Right kidney (tissue), 1 donor: ENCODE measurements at regions not wholly inside any gene's neighbourhood (a gene's known extent, or its start where the extent isn't known, plus 50 kb on each side); places are given as distances from the start of the nearest gene placed in this dataset.
"Not testable (repeated sequence)": the region's sequence is repeated elsewhere in the genome, so short reads cannot be mapped to it uniquely, and the experiment has no call there.

Experiments used
- DNase-seq: peaks from one replicate; pipeline ENCODE4 v3.0.0-alpha.2; 2016

DNA sequence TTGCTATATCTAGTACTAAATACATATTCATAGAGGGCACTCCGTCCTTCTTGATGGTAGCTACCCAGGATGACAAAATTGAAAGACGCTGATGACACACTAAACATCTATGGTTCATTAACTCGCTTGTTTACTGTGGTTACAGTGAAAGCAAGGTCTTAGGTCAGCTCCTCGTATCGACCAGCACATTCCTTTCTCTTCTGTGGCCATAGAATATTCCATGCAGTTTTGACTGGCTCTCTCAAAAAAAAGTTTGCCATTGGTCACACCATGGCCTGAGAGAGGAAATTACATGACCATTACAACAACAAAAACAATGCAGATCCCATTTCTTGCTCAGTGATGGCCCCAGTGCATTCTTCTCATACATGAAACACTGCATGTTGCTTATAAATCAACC, 411.4 kb upstream of the SOX5 start:
- DNase-seq = no peak

DNA sequence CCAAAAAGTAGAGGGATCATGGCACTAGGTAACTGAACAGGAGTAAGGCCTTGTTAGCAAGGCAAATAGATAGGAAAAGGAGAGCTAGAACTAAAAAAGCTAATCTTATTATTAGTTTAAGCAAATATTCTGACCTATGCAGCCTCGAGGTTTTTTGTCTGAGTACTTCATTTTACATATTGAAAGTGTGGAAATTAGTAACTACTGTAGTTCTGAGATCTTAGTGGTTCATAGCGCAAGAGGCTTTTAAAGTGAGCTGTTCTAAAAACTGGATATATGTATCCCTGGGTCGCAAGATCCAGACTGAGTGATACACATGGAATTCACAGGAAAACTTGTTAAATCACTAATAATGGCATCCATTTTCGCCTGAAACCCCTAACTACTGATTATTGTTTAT, 411.0 kb upstream of the SOX5 start:
- no peak for DNase-seq

DNA sequence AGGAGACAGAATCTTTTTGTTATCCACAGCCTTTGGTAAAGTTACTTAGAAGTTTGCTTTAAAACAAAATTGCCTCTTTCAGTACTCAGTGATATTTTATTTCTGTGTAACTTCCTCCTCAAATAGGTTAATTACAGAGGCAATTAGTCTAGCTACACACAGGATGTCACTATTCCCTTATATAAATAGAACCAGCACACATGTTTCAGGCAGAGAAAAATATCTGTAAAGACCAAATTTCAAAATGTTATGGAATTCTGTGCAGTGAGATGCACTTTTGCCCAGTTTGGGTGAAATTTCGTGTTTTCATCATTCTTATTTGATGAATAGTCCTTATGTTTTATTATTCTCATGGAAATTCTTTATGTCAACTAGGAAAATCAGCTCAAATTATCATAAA, 410.6 kb upstream of the SOX5 start:
- DNase-seq = no peak

DNA sequence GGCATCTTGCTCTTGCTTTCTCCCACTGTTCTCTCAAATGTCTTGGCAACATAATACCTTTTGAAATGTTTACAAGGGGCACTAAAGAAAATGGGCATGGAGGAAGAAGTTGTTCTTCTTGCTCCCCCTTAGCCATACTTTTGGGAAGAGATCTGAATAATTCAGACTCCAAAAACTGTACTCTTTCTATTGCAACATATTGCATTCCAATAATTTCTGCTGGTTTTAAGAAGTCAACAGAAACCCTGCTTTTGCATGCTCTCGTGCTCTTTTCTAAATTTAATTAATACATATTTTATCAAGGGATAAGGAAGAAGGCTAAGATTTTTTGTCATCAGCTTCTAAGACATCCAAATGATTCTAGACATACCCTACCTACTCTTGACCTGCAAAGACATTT, 409.9 kb upstream of the SOX5 start:
- DNase-seq = no peak

DNA sequence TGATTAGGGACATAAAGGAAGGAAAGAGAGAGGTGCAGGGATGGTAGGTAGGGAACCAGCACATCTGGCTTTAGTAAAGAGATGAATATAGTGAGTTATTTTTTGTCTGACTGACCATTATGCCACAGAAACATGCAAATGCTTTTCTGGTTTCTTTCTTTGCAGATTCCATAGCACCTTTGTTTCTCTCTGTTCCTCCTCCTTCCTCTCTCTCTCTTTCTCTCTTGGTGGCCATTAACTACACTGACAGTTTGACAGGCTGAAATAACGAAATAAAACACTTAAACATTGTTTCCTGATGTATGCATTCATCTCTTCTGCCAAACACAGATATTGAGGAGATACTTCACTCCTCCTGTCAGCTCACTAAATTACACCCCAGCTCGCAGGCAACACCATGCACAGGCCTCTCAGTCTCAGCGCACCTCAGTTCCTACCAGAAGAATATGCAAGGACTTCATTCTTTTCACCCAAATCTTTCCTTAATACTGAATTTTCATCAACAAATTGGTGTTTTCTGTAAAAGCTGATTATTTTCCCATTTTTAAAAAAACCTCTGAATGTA, 406.9 kb upstream of the SOX5 start:
- no peak for DNase-seq

DNA sequence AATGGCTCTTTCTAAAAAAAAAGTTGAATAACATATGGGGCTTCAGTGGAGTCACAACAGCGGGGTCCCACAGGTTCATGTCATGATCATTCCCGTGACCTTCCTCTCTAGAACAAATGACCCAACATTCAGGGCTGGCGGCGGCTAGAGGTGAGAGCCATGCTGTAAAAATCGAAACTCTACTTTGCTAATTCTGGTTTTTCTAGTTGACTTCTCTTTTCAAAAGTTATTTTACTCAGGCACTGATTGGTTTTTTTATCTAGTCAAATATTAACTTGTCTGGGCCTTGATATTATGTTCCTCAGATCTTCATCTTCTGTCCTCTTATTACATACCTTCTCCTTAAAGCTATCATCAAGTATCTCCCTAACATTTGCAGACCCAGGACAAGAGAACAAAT, 402.9 kb upstream of the SOX5 start:
- no peak for DNase-seq

DNA sequence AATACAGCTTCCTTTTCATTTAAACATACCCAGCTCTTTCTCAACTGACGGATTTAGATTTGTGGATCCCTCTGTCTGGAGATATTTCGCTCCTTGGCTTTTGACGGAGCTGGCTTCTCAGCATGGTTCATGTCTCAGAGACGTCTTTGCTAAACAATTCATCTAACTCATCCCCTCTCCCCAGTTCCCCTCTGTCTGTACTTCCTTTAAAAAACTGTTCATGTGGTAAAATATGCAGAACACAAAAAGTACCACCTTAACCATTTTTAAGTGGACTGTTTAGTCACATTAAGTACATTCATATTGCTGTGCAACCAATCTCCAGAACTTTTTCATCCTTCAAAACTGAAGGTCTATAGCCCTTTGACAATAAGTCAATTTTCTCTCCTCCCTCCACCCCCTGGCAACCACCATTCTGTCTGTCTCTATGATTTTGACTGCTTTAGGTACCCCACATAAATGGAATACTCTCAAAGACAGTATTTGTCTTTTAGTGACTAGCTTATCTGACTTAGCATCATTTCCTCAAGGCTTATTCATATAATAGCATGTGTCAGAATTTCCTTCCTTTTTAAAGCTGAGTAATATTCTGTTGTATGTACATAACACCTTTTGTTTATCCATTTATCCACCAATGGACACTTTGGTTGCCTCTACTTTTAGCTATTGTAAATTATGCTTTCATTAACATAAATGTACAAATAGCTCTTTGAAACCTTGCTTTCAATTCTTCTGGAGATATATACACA, 399.8 kb upstream of the SOX5 start:
- no peak for DNase-seq

DNA sequence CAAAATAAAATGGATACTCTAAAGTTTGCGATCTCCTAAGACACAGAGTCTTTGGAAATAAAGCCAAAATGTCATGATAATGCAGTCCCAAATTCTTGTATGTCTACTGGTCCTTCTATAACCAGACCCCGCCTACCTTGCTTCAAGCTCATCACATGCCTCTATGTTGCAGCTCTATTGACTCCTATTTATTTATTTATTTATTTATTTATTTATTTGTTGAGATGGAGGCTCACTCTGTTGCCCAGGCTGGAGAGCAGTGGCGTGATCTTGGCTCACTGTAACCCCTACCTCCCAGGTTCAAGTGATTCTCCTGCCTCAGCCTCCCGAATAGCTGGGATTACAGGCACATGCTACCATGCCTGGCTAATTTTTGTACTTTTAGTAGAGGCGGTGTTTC, 398.7 kb upstream of the SOX5 start:
- not testable (repeated sequence) for DNase-seq

DNA sequence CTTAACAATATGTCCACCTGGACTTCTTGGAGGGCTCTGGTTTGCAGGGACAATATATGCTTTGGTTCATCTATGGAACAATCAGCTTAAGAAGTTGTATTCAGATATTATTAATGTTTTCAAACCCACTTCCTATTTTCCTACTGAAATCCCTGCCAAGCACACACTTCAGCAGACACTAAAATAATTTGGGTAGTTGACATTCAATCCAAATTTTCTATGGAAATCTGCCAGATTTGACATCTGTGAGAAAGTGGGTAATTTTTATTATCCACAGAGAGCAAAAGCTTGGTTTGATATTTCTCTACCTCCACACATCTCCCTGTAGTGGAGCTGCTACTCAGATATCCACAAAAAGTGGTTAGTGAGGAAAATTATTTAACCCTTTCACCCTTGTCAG, 378.8 kb upstream of the SOX5 start:
- no peak for DNase-seq

DNA sequence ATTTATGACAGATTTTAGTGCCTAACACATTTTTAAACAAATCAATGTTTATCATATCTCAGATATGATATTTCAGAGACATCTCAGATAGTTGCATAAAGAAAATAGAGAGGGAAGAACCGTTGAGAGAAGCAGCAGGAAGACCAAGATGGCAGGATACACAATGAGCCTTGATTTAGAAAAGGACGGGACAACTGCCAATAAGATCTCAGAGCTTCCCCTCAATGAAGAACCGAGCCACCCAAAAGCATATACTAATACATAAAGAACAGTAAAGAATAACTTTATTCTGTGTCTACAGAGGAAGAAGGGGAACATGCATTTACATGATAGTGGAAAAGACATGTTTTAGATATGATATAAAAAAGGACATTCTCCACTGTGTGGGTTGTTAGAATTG, 375.9 kb upstream of the SOX5 start:
- DNase-seq = no peak

DNA sequence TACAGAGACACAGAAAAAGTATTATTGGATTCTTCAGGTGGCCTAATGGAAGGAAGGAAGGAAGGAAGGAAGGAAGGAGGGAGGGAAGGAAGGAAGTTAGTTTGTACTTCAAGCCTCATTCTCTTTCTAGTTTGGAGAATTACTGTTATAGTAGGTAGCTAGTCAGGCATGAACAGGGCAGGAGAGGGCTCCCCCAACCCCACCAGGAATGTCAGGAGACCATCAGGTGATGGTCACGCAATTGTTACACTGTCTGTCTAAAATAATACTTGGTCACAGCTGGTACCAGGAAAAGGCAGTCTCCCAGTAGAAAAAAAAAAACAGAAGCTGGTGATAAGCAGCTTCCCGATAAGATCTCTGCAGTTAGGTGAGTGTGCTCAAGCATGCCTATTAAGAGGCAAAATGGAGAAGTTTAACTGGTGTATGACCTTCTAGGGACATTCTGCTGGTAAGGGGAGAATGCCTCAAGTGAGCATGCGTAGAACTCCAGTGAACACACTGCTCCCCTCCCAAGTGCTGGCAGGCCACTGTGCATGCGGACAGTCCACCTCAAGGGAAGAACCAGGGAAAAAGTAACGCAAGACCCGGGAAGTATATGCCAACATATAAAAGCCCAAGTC, 358.4 kb upstream of the SOX5 start:
- DNase-seq = peak; percentile 14

DNA sequence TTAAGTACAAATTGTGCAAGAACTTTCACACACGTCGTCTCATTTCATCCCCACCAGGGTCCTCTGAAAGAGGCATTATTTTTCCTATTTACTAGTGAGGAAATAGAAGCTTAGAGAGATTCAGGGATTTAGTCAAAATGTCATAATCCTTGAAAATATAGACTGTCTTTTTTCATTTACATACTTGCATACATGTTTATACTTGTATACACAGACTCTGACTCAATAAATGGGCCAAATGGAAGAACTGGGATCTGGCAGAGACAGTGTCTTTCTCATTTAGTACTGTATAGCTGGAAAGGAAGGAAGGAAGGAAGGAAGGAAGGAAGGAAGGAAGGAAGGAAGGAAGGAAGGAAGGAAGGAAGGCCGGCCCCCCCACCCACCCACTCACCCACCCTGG, 357.7 kb upstream of the SOX5 start:
- DNase-seq = no peak

DNA sequence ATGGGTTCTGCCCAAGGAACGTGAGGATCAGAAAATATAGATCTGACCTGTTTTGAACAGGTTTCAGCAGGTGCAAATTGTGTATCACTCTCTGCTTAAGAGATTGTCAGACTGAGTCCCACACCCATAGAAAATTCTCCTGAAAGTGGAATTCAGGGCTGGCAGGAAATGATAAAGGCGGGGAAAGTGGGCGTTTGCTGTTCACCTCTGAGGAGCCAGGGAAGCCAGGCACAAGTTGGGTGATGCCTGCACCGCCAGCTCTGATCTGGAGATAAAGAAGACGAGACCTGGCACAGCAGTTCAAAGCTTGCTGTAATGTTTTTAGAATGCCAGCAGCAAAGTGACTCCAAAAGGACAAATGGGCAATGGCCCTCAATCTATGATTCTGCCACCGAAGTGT, 356.5 kb upstream of the SOX5 start:
- no peak for DNase-seq

DNA sequence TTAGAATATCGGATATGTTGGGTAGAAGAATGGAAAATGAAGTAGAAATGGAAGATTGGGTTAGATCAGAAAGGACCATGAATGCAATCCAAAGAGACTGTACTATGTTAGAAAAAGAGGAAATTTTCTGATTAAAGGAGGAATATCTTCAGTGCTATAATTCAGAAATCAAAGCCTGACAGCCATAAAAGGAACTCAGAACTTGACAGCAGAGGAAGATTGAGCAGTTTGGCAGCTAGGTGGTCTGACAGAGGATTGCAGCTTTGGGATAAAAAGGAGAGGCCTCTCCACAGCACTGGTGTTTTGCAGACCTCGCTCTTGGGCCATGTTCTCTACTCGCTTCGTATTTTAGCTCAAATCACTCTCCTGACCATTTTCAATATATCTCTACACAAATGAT, 354.8 kb upstream of the SOX5 start:
- DNase-seq = no peak

DNA sequence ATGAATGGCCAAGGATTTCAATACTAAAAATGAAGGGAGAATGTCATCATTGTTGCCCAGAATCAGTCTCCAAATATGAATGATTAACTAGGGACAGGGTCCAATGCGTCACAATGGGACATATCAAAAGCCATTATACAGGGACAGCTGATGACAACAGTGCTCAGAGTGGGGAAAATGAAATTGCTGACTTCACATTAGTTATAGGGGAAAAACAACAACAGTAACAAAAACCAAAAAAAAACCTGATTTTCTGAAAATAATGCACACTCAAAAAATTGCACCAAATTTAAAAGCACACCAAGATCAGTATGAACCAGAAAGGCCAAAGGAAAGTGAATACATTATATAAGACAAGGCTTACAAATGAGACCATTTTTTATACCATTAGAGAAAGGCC, 353.2 kb upstream of the SOX5 start:
- no peak for DNase-seq

DNA sequence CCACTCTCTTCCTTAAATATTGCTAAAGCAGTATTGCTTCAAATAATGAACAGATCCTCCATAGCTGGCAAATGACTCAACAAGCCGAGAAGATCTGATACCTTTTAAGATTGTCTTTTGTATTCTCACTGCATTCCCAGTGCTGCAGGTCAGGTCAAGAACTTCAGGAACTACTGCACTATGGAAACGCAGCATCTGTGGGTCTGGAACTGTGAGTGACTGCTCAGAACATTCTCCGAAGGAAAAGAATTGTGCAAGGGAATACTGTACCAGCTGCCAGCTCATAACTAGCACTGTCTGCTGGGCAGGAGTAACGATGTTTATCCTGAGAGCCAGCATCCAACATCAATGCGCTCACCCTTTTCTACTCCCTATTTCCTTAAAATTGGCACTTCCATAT, 348.0 kb upstream of the SOX5 start:
- DNase-seq = no peak

DNA sequence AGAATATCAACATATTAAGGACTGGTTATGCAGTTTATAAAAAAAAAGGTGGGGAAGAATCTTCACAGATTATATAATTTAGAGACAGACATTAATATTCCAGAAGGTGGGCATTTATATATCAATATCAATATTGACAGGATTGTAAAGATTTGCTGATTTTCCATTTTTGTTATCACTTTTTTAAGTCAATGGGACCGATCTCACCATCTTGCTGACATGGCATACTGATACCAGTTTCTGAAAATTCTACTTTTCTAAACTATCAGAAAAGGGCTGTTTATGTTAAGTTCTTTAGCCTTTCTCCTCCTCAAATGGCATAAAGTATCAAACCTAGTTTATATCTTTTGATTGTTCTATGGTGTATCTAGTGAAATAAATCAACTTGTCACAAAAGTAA, 344.1 kb upstream of the SOX5 start:
- DNase-seq = no peak

DNA sequence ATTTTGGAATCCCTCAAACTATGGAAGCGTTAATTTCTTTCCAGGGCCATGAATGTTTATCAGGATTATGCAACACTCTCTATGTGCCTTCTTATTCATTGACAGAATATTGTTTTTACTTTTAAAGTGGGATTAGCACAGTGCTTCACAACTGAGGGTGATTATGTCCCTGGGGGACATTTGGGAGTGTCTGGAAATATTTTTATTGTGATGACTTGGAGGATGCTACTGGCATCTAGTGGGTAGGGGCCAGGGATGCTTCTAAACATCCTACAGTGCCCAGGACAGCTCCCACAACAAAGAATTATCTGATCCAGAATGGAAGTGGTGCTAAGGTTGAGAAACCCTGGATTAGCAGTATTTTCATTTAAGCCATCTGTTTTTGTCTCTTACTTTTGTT, 338.5 kb upstream of the SOX5 start:
- no peak for DNase-seq

DNA sequence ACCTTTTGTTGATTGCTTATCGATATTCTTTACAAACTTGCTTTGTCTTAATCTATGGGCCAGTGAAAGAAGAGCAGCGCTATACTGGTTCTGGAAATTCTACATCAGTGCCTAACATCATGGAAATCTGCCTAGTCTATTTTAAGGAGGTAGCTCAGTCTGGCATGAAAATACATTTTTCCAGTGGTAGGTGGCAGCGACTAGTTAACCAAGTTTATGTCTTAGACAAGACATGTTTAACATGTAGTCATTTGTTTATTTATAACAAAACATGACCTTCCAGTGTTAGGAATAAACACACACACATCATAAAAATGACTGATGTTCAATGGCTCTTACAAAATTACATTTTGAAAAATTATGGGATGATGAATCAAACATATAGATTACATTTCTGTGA, 336.0 kb upstream of the SOX5 start:
- DNase-seq = no peak

DNA sequence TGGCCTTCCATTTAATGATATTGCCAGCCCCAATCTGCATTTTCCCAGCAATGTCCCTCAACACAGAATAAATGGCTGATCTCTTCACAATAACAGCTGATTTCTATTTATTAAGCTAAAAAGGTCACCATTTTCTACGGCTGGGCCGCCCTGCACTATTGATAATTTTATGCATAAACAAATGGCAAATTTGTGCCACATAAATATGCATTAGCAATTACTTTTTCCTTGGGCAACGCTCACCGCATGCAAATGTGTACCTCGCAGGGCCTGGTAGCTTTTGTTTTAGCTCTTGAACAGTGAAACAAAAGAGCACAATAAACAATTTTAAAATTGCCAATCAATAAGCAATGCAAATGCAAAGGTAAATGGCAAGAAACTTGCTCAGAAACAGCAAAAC, 331.9 kb upstream of the SOX5 start:
- no peak for DNase-seq

DNA sequence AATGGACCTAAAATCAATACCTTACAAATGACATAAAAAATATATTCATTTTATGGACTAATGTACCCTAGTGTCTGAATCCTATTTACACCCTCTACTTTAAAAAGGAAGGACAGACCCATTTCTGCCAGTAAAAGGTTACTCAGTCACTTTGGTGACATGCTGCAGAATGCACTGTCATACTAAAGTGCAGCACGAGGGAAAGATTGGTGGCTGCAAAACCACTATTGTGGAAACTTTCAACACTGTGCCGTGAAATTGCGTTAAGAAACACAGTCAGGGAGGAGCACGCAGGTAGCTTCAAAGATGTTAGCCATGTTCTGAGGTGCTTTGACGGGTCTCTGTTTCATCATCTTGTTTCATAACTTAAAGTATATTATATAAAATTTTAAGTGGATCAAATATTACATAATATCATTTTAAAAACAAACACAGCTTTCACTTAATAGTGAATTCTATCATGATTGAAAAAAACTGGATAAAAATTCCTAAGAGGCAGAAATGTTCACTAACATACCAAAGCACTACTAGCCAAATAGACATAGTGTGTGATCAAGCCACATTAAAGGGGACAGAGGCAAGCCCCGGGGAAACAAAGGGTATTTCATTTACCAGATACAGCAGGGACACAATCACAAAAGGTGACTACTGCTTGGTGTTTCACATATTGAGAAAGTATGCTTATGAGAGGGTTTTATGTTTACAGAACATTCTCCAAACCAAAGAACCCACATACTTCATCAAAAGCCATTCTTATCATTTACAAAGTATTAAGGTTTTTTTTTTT, 330.8 kb upstream of the SOX5 start:
- DNase-seq = no peak

DNA sequence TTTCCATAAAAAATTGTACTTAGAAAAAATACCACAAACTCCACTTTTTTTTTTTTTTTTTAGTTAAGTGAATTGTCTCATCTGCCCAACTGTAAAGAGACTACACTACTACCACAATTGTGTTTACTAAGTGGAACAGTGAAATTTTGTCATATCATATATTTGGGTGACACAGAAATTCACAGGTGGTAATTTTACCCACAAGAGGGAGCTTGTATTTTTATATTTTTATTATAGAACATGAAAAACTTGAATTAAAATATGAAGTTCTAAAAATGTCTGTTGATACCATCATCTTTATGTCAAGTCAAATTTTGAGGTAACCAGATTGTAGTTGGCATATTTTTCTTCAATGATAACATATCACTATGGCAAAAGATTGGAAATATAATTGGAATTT, 329.4 kb upstream of the SOX5 start:
- DNase-seq = no peak

DNA sequence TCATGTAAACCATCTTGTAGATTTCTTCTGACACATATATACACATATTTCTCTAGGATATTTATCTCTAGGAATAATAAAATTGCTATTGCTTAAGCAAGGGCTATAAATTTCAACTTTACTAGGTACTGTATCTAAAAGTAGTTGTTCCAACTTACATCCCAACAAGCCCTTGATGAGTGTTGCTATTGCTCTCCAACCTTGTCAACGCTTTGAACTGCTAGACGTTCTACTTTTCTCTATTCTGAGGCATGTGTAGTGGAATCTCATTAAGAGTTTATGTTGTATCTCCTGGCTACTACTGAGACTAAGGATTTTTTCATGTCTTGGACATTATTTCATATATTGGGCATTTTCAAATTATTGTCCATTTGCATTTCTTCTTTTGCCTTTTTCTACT, 321.5 kb upstream of the SOX5 start:
- DNase-seq = no peak

DNA sequence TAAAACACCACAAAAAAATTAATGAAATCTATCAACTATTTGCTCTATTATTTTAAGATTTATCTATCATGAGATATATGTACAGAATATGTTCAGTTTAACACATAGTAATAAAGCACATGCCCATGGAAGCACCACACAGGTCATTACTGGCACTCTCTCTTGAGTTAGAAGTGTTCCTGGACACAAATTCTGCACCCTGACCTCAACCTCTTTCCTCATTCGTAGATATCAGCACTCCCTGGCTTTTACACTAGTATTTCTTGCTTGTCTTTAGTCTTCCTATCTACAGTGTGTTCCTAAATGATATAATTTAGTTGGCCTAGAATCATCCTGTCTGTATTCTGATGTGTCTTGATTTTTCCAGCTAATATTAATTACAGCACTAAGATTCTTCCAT, 321.0 kb upstream of the SOX5 start:
- no peak for DNase-seq
